Endothelial cell (in vitro differentiated cells): ENCODE measurements at regions not wholly inside any gene's neighbourhood (a gene's known extent, or its start where the extent isn't known, plus 50 kb on each side); places are given as distances from the start of the nearest gene placed in this dataset.
"Not testable (repeated sequence)": the region's sequence is repeated elsewhere in the genome, so short reads cannot be mapped to it uniquely, and the experiment has no call there.

Experiments
- DNase-seq: peaks from one replicate; pipeline ENCODE4 v3.0.0; 2021; ENCODE audit warnings: low spot score
- H3K27ac Mint-ChIP-seq: one replicate; pipeline ENCODE4 v1.8.0; 2021; ENCODE audit warnings: mixed read lengths, inconsistent platforms; ENCODE audit not compliant: unreplicated experiment
- H3K27me3 Mint-ChIP-seq: one replicate; pipeline ENCODE4 v1.8.0; 2021; ENCODE audit warnings: mild to moderate bottlenecking, moderate library complexity, mixed read lengths, inconsistent platforms; ENCODE audit not compliant: unreplicated experiment
- H3K36me3 Mint-ChIP-seq: one replicate; pipeline ENCODE4 v1.8.0; 2021; ENCODE audit warnings: mild to moderate bottlenecking, low read depth, mixed read lengths, inconsistent platforms; ENCODE audit not compliant: unreplicated experiment
- H3K4me1 Mint-ChIP-seq: one replicate; pipeline ENCODE4 v1.8.0; 2021; ENCODE audit warnings: mild to moderate bottlenecking, mixed read lengths, inconsistent platforms; ENCODE audit not compliant: unreplicated experiment
- H3K4me3 Mint-ChIP-seq: one replicate; pipeline ENCODE4 v1.8.0; 2021; ENCODE audit warnings: mild to moderate bottlenecking, mixed read lengths, inconsistent platforms; ENCODE audit not compliant: unreplicated experiment
- H3K9me3 Mint-ChIP-seq: one replicate; pipeline ENCODE4 v1.8.0; 2021; ENCODE audit warnings: mixed read lengths, inconsistent platforms; ENCODE audit not compliant: unreplicated experiment
- TF ChIP-seq, protein P1 (sequence below): fragments of 200-600 bp; sonication (generic); IDR thresholded peaks from one replicate; pipeline ENCODE4 v1.5.0; 2021; ENCODE audit warnings: antibody characterized with exemption; ENCODE audit not compliant: unreplicated experiment

DNA sequence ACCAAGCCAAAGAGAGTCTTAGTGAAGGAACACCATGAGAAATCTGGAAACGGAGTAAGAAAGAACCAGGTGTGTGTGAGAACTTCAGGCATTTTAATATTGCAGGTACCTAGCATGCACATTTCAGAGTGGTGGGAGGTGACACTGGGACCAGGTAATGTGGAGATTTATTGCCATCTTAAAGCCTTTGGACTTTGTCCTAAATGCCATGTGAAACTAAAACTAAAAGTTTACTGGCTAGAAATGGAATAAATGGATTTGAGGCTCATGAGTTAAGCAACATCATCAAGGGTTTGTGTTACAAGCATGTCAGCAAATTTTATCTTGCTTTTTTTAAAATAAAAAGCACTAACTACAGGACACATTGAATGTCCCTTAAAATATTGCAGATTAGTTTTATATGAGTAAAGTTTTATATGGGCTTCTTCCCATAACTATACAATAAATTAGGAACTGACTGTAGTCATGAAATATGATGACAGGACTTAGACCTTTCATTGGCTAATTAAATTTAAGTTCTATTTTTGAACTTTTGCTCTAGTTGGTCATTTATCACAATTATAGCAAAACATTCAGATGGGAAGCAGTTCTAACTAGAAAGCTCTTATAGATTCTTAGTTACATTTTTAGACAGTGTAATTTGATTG, 721.1 kb upstream of the NOVA1 start:
- TF ChIP-seq, protein P1, sequence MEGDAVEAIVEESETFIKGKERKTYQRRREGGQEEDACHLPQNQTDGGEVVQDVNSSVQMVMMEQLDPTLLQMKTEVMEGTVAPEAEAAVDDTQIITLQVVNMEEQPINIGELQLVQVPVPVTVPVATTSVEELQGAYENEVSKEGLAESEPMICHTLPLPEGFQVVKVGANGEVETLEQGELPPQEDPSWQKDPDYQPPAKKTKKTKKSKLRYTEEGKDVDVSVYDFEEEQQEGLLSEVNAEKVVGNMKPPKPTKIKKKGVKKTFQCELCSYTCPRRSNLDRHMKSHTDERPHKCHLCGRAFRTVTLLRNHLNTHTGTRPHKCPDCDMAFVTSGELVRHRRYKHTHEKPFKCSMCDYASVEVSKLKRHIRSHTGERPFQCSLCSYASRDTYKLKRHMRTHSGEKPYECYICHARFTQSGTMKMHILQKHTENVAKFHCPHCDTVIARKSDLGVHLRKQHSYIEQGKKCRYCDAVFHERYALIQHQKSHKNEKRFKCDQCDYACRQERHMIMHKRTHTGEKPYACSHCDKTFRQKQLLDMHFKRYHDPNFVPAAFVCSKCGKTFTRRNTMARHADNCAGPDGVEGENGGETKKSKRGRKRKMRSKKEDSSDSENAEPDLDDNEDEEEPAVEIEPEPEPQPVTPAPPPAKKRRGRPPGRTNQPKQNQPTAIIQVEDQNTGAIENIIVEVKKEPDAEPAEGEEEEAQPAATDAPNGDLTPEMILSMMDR: no peak
- no peaks in the 10 kb centered on the region for H3K4me1 Mint-ChIP-seq
- no peaks in the 10 kb centered on the region for H3K9me3 Mint-ChIP-seq
- DNase-seq: no peak
- H3K4me3 Mint-ChIP-seq: no peak overlapping the region
- no peak overlapping the region for H3K27ac Mint-ChIP-seq
- H3K27me3 Mint-ChIP-seq: no peaks in the 10 kb centered on the region
- H3K36me3 Mint-ChIP-seq: no peaks in the 10 kb centered on the region

DNA sequence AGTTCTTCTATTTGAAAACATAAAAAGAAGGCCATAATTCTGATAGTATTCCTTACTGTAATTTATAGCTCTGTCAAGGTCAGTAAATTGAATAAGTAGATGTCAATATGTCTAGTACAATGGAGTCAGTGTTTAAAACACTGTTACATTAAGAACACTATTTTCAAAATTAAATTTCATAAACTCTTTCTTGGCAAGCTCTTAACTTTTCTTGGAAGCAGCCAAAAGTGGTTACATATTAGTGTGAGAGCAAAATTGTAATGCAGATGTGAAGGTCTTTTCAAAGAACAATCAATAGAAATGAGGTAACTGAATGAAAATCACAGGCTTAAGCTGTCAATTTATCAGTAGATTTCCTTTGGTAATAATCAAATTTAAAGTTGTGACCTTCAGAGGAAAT, 722.4 kb upstream of the NOVA1 start:
- no peak for DNase-seq
- H3K27me3 Mint-ChIP-seq: no peaks in the 10 kb centered on the region
- no peak overlapping the region for H3K27ac Mint-ChIP-seq
- H3K36me3 Mint-ChIP-seq: no peaks in the 10 kb centered on the region
- TF ChIP-seq, protein P1: no peak
- H3K4me1 Mint-ChIP-seq: no peaks in the 10 kb centered on the region
- H3K9me3 Mint-ChIP-seq: no peaks in the 10 kb centered on the region
- H3K4me3 Mint-ChIP-seq: no peak overlapping the region

DNA sequence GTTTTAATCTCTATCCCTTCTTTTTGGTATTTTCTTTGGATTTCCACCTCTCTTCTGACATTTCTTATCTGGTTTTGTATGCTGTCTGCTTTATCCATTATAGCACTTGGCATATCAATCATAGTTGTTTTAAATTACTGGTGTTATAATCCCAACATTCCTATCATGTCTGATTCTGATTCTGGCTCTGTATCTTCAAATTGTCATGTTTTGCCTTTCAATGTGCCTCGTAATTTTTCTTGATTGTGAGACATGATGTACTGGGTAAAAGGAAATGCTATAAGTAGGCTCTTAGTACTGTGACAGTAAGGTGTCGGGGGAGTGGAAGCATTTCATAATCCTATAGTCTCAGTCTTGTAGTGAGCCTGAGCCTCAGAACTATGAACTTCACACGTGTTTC, 729.3 kb upstream of the NOVA1 start:
- TF ChIP-seq, protein P1: no peak
- Mint-ChIP-seq H3K4me3 (no peak overlapping the region), H3K27me3 (no peaks in the 10 kb centered on the region), H3K4me1 (no peaks in the 10 kb centered on the region), H3K36me3 (no peaks in the 10 kb centered on the region), H3K27ac (no peak overlapping the region), H3K9me3 (no peaks in the 10 kb centered on the region)
- DNase-seq: no peak

DNA sequence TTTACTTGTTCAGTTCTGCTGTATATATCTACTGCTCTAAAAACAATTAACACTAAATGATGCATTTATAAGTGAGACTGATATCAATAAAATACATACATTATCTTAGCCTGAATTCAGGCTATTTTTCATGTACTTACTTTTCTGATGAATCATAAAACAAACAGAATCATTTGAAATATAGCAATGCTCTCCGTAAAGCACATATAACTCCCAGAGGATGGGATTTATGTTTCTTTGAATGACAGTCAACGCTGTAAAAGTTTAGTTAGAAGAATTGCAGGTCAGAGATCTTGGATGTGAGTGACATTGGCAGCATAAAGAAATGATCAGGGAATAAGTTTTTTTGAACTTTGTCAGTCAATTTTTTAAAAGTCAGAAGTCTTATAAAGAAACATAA, 740.2 kb upstream of the NOVA1 start:
- DNase-seq: no peak
- TF ChIP-seq, protein P1: no peak
- Mint-ChIP-seq H3K36me3 (no peaks in the 10 kb centered on the region), H3K27me3 (peaks cover 1% of the 10 kb centered on the region), H3K4me3 (no peak overlapping the region), H3K9me3 (no peaks in the 10 kb centered on the region), H3K4me1 (no peaks in the 10 kb centered on the region), H3K27ac (no peak overlapping the region)

DNA sequence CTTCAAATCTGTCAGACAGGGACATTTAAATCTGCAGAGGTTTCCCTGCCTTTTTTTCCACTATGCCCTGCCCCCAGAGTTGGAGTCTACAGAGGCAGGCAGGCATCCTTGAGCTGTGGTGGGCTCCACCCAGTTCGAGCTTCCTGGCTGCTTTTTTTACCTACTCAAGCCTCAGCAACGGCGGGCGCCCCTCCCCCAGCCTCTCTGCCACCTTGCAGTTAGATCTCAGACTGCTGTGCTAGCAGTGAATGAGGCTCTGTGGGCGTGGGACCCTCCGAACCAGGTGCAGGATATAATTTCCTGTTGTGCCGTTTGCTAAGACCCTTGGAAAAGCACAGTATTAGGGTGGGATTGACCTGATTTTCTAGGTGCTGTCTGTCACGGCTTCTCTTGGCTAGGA, 765.2 kb upstream of the NOVA1 start:
- H3K9me3 Mint-ChIP-seq, H3K27me3 Mint-ChIP-seq, H3K4me3 Mint-ChIP-seq, H3K36me3 Mint-ChIP-seq, H3K4me1 Mint-ChIP-seq, DNase-seq, H3K27ac Mint-ChIP-seq: not testable (repeated sequence)
